ENCODE measurements at regions not wholly inside any gene's neighbourhood (a gene's known extent, or its start where the extent isn't known, plus 50 kb on each side); places are given as distances from the start of the nearest gene placed in this dataset.

DNA sequence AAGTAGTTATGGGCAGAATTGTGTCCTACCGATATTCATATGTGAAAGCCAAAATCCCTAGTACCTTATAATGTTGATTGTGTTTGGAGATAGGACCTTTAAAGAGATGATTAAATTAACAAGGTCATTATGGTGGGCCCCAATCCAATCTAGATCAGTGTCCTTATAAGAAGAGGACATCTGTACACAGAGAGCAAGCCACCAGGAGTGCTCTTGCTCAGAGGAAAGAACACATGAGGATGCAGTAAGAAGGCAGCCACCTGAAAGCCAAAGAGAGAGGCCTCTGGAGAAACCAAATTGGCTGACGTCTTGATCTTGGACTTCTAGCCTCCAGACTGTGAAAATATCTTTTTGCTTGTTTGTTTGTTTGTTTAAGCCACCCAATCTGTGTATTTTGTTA, 1290.8 kb upstream of the PABPC4L start:
- TF ChIP-seq POLR2A (IDR thresholded peaks at IDR 0.05; ENCODE audit: low read length) (no peak), GATA1 (IDR thresholded peaks at IDR 0.05; ENCODE audit: low read depth, low read length) (no peak)
